ENCODE measurements at regions not wholly inside any gene's neighbourhood (a gene's known extent, or its start where the extent isn't known, plus 50 kb on each side); places are given as distances from the start of the nearest gene placed in this dataset.
"Not testable (repeated sequence)": the region's sequence is repeated elsewhere in the genome, so short reads cannot be mapped to it uniquely, and the experiment has no call there.

DNA sequence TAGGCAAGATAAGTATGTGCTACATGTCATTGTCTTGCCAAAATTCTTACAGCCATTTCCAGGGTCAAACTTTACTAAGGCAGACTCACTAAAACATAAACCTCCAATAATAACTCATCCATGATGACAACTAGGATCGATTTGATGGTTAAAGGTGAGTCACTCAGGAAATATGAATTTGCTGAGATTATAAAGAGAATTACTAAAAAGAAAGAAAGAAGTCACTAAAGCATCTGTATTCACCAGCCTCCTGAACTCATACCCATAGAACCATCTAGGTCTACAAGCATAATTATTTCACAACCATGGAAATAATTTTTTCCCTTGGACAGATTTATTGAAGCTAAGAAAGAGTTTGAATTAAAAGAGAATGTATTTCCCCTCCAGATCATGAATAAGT lies 258.6 kb downstream of the TLE1 start:
- CTCF ChIA-PET, result no interaction called here
- DNase-seq (ENCODE audit: low spot score), result no peak
- H3K27ac ChIP-seq, result no peak overlapping the region
- TF ChIP-seq, protein P1, sequence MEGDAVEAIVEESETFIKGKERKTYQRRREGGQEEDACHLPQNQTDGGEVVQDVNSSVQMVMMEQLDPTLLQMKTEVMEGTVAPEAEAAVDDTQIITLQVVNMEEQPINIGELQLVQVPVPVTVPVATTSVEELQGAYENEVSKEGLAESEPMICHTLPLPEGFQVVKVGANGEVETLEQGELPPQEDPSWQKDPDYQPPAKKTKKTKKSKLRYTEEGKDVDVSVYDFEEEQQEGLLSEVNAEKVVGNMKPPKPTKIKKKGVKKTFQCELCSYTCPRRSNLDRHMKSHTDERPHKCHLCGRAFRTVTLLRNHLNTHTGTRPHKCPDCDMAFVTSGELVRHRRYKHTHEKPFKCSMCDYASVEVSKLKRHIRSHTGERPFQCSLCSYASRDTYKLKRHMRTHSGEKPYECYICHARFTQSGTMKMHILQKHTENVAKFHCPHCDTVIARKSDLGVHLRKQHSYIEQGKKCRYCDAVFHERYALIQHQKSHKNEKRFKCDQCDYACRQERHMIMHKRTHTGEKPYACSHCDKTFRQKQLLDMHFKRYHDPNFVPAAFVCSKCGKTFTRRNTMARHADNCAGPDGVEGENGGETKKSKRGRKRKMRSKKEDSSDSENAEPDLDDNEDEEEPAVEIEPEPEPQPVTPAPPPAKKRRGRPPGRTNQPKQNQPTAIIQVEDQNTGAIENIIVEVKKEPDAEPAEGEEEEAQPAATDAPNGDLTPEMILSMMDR (conservative IDR thresholded peaks at IDR 0.05; ENCODE audit: low read depth), result no peak
- POLR2A ChIA-PET (ENCODE audit: low non-redundant PET), result no interaction called here

DNA sequence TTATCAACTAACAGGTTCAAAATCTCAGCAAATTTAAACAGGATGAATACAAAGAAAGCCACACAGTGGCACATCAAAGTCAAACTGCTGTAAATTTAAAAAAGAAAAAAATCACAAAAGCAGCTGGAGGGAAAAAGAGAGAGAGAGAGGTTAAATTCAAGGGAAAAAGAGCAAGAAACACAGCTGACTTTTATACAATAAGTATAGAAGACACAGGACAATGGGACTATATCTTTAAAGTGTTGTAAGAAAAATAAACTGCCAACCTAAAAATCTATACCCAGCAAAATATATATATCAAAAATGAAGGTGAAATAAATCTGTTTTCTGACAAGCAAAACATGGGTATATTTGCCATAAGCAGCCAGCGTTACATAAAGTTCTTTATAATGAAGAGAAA lies 261.5 kb downstream of the TLE1 start:
- TF ChIP-seq, protein P1 (conservative IDR thresholded peaks at IDR 0.05; ENCODE audit: low read depth), result no peak
- CTCF ChIA-PET, result interaction anchor here (0.6 kb wide), 3 partner anchors 52 to 1420 kb away, joined by 3 read pairs; no protein-coding TSS in a partner anchor
- H3K27ac ChIP-seq, result no peak overlapping the region
- POLR2A ChIA-PET (ENCODE audit: low non-redundant PET), result no interaction called here
- DNase-seq (ENCODE audit: low spot score), result no peak

DNA sequence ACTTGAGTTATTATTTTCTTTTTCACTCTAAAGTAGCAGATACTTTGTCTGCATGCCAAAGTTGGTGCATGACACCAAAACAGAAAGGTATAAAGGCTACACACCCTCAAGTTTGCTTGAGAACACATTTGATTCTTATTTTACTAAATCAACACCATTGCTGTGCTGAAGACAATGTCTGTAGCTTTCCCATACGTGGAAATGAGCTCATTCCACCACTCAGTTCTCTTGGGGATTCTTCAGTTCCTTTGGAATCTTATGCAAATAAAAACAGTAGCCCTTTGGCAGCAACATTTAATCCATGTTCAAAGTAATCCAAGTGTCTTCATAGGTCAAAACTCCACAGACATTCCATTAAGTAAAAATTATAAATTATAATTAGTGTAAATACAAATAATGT lies 264.9 kb downstream of the TLE1 start:
- ChIA-PET POLR2A (ENCODE audit: low non-redundant PET) (no interaction called here), CTCF (no interaction called here)
- no peak for DNase-seq (ENCODE audit: low spot score)
- TF ChIP-seq, protein P1 (conservative IDR thresholded peaks at IDR 0.05; ENCODE audit: low read depth), result no peak
- H3K27ac ChIP-seq, result no peak overlapping the region

DNA sequence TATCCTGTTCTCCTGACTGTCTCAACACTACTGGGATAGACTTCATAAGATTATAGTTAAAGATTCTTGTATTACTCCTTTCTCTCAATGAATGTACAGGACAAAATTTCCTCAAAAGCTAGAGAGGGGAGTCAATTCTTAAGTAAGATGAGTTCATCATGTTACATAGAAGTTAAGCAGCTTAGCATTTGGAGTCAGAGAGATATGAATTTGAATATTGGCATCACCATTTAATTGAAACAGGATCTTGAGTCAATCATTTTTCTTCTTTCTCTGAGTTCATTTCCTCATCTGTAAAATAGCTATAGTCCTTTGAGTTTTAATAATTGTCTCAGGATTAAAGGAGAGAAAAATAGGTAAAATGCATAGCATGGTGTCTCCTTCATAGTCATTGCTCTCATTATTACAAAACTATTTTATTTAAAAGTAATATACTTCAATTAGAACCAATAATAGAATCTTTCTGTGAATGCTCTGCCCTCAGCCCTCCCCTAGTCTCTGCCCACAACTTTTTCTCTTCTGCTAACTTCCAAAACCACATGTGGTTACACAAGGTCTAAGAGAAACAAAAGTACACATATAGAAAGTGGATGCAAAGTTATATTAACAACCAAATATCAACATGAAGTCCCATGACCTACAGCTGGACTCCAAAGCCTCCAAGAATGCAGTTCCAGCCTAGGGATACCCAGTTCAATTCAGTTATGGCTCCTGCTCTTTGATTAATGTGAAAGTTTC lies 265.6 kb downstream of the TLE1 start:
- no peak overlapping the region for H3K27ac ChIP-seq
- TF ChIP-seq, protein P1 (conservative IDR thresholded peaks at IDR 0.05; ENCODE audit: low read depth), result no peak
- ChIA-PET CTCF (interaction anchor here (0.5 kb wide), 1 partner anchor 99 kb away, joined by 3 read pairs; no protein-coding TSS in a partner anchor), POLR2A (ENCODE audit: low non-redundant PET) (no interaction called here)
- no peak for DNase-seq (ENCODE audit: low spot score)

DNA sequence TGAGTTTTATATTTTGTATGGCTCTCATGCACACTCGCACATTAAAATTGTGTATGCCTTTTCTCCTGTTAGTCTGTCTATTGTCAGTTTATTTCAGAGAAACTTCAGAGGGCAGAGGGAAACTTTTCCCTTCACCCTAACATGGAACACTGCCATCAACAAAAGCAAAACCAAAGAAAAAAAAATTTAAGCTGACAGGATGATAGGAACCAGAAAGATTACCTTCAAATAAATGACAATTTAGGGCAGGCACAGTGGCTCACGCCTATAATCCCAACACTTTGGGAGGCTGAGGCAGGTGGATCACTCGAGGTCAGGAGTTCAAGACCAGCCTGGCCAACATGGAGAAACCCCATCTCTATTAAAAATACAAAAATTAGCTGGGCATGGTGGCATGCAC lies 268.3 kb downstream of the TLE1 start:
- POLR2A ChIA-PET (ENCODE audit: low non-redundant PET); CTCF ChIA-PET; H3K27ac ChIP-seq; DNase-seq (ENCODE audit: low spot score): not testable (repeated sequence)

DNA sequence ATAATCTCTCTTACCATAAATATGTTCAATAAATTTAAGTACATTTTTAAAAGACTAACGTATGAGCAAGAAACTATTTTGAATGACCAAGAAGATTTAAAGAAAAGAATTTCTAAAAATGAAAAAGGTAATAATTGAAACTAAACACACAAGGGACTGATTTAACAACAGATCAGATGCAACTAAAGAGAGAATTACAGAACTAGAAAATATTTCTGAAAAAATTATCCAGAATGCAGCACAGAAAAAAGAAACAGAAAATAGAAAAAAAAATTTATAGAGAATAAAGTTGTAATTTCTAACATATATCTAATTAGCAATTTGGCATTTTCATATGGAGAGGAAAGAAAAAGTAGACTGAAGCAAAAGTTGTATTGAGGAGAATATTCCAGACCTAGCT lies 269.3 kb downstream of the TLE1 start:
- CTCF ChIA-PET, result no interaction called here
- POLR2A ChIA-PET (ENCODE audit: low non-redundant PET), result no interaction called here
- no peak for DNase-seq (ENCODE audit: low spot score)
- TF ChIP-seq, protein P1 (conservative IDR thresholded peaks at IDR 0.05; ENCODE audit: low read depth), result no peak
- no peak overlapping the region for H3K27ac ChIP-seq

DNA sequence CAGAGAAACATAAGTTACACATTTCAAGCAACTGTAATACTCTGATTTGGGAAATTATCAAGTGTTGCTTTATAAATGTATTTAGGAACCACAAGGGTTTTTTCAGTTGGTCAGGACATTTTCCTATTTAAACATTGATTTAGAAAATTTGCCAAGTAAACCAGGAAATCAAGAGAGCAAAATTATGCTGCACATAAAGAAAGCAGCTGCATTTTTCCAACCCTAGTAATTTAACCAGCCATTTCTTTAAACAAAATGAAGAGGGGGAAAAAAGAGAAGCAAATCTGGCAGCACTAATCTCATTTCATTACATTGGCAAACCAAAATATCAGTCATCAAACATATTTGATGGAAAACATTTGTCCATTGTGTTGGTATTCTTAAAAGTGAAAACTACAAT lies 271.4 kb downstream of the TLE1 start:
- no peak overlapping the region for H3K27ac ChIP-seq
- DNase-seq (ENCODE audit: low spot score), result no peak
- ChIA-PET POLR2A (ENCODE audit: low non-redundant PET) (no interaction called here), CTCF (no interaction called here)
- TF ChIP-seq, protein P1 (conservative IDR thresholded peaks at IDR 0.05; ENCODE audit: low read depth), result no peak
